ENCODE measurements at regions not wholly inside any gene's neighbourhood (a gene's known extent, or its start where the extent isn't known, plus 50 kb on each side); places are given as distances from the start of the nearest gene placed in this dataset.
A peak's percentile ranks its signal among the peaks of the same experiment; 100 is the strongest.
"Not testable (repeated sequence)": the region's sequence is repeated elsewhere in the genome, so short reads cannot be mapped to it uniquely, and the experiment has no call there.

DNA sequence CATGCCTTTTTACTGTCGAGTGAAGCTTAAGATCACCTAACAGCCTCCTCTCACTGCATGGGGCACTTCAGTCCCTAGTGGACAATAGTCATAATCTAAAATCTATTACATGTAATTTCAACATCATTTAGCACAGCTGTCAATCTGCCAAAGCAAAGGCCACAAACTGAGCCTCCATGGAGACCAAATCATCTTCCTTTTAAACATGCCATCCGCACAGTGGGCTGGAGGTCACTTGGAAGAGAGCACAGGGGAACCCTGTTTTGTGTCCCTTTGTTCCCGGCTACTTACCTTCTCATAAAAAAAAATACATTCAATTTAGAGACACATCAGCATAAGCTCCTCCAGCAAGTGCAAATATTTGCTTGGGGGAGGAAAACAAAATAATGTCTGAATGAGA, 167.3 kb downstream of the SQOR start:
- intact Hi-C loops (cut with DNase I), result no loop called here
- Histone ChIP-seq H3K27ac (no peak overlapping the region), H3K4me1 (no peaks in the 10 kb centered on the region), H3K36me3 (no peaks in the 10 kb centered on the region), H3K4me3 (no peak overlapping the region), H3K9me3 (no peaks in the 10 kb centered on the region), H3K27me3 (no peaks in the 10 kb centered on the region)
- ATAC-seq (no peak), DNase-seq (no peak)
- TF ChIP-seq, protein P1, sequence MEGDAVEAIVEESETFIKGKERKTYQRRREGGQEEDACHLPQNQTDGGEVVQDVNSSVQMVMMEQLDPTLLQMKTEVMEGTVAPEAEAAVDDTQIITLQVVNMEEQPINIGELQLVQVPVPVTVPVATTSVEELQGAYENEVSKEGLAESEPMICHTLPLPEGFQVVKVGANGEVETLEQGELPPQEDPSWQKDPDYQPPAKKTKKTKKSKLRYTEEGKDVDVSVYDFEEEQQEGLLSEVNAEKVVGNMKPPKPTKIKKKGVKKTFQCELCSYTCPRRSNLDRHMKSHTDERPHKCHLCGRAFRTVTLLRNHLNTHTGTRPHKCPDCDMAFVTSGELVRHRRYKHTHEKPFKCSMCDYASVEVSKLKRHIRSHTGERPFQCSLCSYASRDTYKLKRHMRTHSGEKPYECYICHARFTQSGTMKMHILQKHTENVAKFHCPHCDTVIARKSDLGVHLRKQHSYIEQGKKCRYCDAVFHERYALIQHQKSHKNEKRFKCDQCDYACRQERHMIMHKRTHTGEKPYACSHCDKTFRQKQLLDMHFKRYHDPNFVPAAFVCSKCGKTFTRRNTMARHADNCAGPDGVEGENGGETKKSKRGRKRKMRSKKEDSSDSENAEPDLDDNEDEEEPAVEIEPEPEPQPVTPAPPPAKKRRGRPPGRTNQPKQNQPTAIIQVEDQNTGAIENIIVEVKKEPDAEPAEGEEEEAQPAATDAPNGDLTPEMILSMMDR (IDR thresholded peaks at IDR 0.05), result no peak
- WGBS, 2 donors, result 77 to 85% methylated on average over 3 of the region's 3 CpGs

DNA sequence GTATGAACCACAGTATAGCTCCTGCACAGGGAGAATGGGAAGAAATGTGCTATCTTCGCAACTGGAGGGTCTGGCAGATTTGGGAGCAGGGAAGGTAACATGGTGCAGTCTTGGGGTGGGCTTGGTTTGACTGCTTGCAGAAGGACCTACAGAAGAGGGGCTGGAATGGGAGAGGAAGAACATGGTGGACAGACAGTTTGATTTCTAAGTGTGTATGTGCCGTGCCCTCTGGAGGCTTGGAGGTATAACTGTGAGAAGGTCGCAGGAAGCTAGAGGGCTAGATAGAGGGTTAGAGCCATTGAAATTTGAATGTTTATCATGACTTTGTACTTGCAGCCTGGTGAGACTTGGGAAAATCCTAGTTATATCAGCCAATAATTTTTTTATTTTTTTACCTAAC, 169.2 kb downstream of the SQOR start:
- TF ChIP-seq, protein P1 (IDR thresholded peaks at IDR 0.05), result no peak
- H3K4me3 ChIP-seq, result no peak overlapping the region
- WGBS, 2 donors, result 92 to 96% methylated on average over 3 of the region's 3 CpGs
- no peaks in the 10 kb centered on the region for H3K4me1 ChIP-seq
- no peaks in the 10 kb centered on the region for H3K27me3 ChIP-seq
- H3K9me3 ChIP-seq, result no peaks in the 10 kb centered on the region
- ATAC-seq (no peak), DNase-seq (no peak)
- intact Hi-C loops (cut with DNase I), result no loop called here
- no peaks in the 10 kb centered on the region for H3K36me3 ChIP-seq
- H3K27ac ChIP-seq, result no peak overlapping the region

DNA sequence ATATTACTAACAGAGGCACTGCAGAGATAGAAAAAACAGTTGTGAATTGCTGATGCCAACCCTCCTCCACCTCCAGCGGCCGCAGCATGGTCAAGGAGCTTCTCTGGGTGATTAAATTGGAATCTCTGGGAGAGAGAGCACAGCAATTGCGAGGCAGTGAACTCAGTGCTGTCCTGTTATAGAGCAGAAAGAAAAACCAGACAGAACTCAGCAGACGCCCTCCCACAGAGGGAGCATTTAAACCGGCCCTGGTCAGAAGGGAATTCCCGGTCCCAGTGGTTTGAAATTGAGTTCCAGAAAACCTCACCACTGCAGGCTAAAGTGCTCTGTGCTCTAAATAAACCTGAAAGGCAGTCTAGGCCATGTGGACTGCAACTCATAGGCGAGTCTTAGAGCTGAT, 175.4 kb downstream of the SQOR start:
- Histone ChIP-seq H3K4me3 (no peak overlapping the region), H3K9me3 (peaks cover 0 to 11% (median 0%) of the 10 kb centered on the region in 11 donors), H3K36me3 (no peaks in the 10 kb centered on the region), H3K27me3 (no peaks in the 10 kb centered on the region), H3K27ac (no peak overlapping the region), H3K4me1 (peaks cover 0 to 14% (median 6%) of the 10 kb centered on the region in 9 donors)
- 69 to 73% methylated on average over 7 of the region's 7 CpGs for WGBS, 2 donors
- intact Hi-C loops (cut with DNase I), result loop anchor here in 1 of 10 donors (10.0 kb wide), 1 partner anchor 185 kb away; no protein-coding TSS in a partner anchor
- no peak for DNase-seq
- no peak for ATAC-seq
- TF ChIP-seq, protein P1 (IDR thresholded peaks at IDR 0.05), result no peak

DNA sequence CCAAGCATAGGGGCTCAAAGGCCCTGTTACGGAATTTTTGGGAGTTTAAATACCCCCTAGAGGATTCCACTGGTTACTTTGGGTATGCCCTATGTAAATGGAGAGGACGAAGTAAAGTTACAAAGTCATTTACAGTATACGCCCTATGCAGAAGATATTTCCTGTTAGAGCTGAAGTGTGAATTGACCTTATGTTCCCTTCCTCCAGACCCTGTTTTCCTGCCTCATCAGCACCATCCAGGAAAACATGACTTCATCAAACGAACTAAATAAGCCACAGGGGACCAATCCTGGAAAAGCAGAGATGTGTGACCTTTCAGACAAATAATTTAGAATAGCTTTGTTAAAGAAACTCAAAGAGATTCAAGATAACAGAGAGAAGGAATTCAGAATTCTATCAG, 177.4 kb downstream of the SQOR start:
- no peak overlapping the region for H3K27ac ChIP-seq
- TF ChIP-seq, protein P1 (IDR thresholded peaks at IDR 0.05), result no peak
- H3K4me3 ChIP-seq, result no peak overlapping the region
- peaks cover 0 to 22% (median 0%) of the 10 kb centered on the region in 11 donors for H3K9me3 ChIP-seq
- 30 to 45% methylated on average over 4 of the region's 4 CpGs for WGBS, 2 donors
- intact Hi-C loops (cut with DNase I), result loop anchor here in 1 of 10 donors (10.0 kb wide), 1 partner anchor 183 kb away; no protein-coding TSS in a partner anchor
- no peaks in the 10 kb centered on the region for H3K36me3 ChIP-seq
- ATAC-seq, result peak in 4 of 8 donors; percentile 42 to 66 (median 50)
- H3K27me3 ChIP-seq, result no peaks in the 10 kb centered on the region
- no peak for DNase-seq
- H3K4me1 ChIP-seq, result peaks cover 0 to 14% (median 6%) of the 10 kb centered on the region in 9 donors

DNA sequence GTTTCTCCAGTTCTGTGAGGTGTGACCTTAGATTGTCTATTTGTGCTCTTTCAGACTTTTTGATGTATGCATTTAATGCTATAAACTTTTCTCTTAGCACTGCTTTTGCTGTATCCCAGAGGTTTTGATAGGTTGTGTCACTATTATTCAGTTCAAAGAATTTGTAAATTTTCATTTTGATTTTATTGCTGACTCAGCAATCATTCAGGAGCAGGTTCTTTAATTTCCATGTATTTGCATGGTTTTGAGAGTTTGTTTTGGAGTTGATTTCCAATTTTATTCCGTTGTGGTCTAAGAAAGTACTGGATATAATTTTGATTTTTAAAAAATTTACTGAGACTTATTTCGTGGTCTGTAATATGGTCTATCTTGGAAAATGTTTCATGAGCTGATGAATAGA, 182.7 kb downstream of the SQOR start:
- not testable (repeated sequence) for H3K4me1 ChIP-seq, DNase-seq, H3K27ac ChIP-seq, H3K27me3 ChIP-seq, H3K36me3 ChIP-seq, H3K4me3 ChIP-seq, ATAC-seq
- peaks cover 0 to 30% (median 0%) of the 10 kb centered on the region in 11 donors for H3K9me3 ChIP-seq
- intact Hi-C loops (cut with DNase I), result loop anchor here in 1 of 10 donors (10.0 kb wide), 1 partner anchor 177 kb away; no protein-coding TSS in a partner anchor
- 40 to 86% methylated on average over 2 of the region's 2 CpGs for WGBS, 2 donors

All from heart right ventricle (tissue), 16 donors.